Osteoblast (primary cell): ENCODE measurements at regions not wholly inside any gene's neighbourhood (a gene's known extent, or its start where the extent isn't known, plus 50 kb on each side); places are given as distances from the start of the nearest gene placed in this dataset.

Experiments
- DNase-seq: peaks from one replicate; pipeline ENCODE4 v3.0.0; 2011; ENCODE audit warnings: low spot score, mixed read lengths; ENCODE audit not compliant: insufficient read length; ENCODE audit errors: missing footprints
- H2AFZ ChIP-seq: 2 replicates; pipeline ENCODE4 v1.6.0; 2011; ENCODE audit warnings: mild to moderate bottlenecking, low read length
- H3K27ac ChIP-seq: 2 replicates; pipeline ENCODE4 v1.5.1; 2011; ENCODE audit warnings: mild to moderate bottlenecking, low read depth, low read length, moderate library complexity
- H3K27me3 ChIP-seq: 2 replicates; pipeline ENCODE4 v1.6.0; 2012; ENCODE audit warnings: mild to moderate bottlenecking, control low read depth, inconsistent platforms, low read length, moderate library complexity; ENCODE audit not compliant: insufficient read depth
- H3K36me3 ChIP-seq: 2 replicates; pipeline ENCODE4 v1.5.1; 2011; ENCODE audit warnings: mild to moderate bottlenecking, low read length, control low read depth, moderate library complexity; ENCODE audit not compliant: insufficient read depth
- H3K4me1 ChIP-seq: 2 replicates; pipeline ENCODE4 v1.5.1; 2011; ENCODE audit warnings: mild to moderate bottlenecking, low read length, control low read depth, moderate library complexity; ENCODE audit not compliant: insufficient read depth
- H3K4me2 ChIP-seq: 2 replicates; pipeline ENCODE4 v1.6.0; 2011; ENCODE audit warnings: mild to moderate bottlenecking, low read length; ENCODE audit not compliant: insufficient read depth
- H3K4me3 ChIP-seq: fragments of 200-600 bp; sonication (generic); 3 replicates; pipeline ENCODE4 v1.5.1; 2012; ENCODE audit warnings: mild to moderate bottlenecking, low read length, inconsistent platforms; ENCODE audit not compliant: insufficient read depth
- H3K79me2 ChIP-seq: 2 replicates; pipeline ENCODE4 v1.6.0; 2012; ENCODE audit warnings: mild to moderate bottlenecking, low read length, control low read depth, inconsistent platforms; ENCODE audit not compliant: insufficient read depth
- H3K9me3 ChIP-seq: 2 replicates; pipeline ENCODE4 v1.5.1; 2011; ENCODE audit warnings: low read depth, low read length, control low read depth
- H4K20me1 ChIP-seq: 2 replicates; pipeline ENCODE4 v1.6.0; 2012; ENCODE audit warnings: mild to moderate bottlenecking, low read length, control low read depth; ENCODE audit not compliant: insufficient read depth
- TF ChIP-seq, protein P1 (sequence below): IDR thresholded peaks from 2 replicates; pipeline ENCODE4 v1.5.1; 2011; ENCODE audit warnings: mild to moderate bottlenecking, low read depth, low read length, moderate library complexity; ENCODE audit errors: extremely low read depth

DNA sequence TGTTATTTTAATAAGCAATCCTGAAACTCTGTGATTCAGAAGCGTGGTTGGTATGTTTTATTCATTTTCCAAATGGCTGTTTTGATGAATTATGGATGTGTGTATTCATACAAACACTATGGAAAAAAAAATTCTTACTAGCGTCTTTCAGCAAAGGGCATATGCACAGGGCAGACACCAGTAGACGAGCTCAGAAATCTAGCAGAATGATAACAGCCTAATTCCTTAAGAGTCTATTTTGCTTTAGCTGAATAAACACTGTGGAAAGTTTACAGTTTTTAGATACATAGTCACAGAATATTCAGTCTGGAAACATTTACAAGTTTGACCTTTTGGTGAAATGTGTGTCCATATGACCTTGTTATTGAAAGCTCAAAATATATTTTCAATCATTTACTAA is 418.8 kb upstream of the LUZP2 start:
- no peaks in the 10 kb centered on the region for H4K20me1 ChIP-seq
- no peaks in the 10 kb centered on the region for H3K36me3 ChIP-seq
- H3K4me1 ChIP-seq = no peaks in the 10 kb centered on the region
- TF ChIP-seq, protein P1, sequence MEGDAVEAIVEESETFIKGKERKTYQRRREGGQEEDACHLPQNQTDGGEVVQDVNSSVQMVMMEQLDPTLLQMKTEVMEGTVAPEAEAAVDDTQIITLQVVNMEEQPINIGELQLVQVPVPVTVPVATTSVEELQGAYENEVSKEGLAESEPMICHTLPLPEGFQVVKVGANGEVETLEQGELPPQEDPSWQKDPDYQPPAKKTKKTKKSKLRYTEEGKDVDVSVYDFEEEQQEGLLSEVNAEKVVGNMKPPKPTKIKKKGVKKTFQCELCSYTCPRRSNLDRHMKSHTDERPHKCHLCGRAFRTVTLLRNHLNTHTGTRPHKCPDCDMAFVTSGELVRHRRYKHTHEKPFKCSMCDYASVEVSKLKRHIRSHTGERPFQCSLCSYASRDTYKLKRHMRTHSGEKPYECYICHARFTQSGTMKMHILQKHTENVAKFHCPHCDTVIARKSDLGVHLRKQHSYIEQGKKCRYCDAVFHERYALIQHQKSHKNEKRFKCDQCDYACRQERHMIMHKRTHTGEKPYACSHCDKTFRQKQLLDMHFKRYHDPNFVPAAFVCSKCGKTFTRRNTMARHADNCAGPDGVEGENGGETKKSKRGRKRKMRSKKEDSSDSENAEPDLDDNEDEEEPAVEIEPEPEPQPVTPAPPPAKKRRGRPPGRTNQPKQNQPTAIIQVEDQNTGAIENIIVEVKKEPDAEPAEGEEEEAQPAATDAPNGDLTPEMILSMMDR = no peak
- H3K27me3 ChIP-seq = no peaks in the 10 kb centered on the region
- H3K27ac ChIP-seq = no peak overlapping the region
- no peak for DNase-seq
- no peak overlapping the region for H3K4me2 ChIP-seq
- H3K4me3 ChIP-seq = no peak overlapping the region
- H3K79me2 ChIP-seq = no peaks in the 10 kb centered on the region
- H2AFZ ChIP-seq = no peak overlapping the region
- H3K9me3 ChIP-seq = no peaks in the 10 kb centered on the region

DNA sequence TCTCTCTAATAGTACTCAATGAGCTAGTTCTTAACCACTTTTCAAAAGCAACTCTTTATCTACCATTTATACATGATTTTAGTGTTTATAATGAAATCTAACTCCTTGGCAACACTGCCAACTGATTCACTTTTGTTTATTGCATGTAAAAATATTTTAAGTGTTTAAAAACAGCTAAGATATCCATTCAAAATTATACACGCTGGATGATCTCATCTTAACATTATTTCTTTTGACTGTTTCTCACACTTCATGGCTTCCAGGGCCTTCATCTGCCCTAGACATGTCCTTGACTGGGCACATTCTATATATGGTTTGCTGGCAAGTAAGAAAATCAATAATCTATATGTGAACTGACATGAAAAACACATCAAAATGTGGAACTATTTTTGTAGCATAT is 414.6 kb upstream of the LUZP2 start:
- Histone ChIP-seq H3K79me2 (no peaks in the 10 kb centered on the region), H3K4me3 (no peak overlapping the region), H3K4me2 (no peak overlapping the region), H3K27ac (no peak overlapping the region), H2AFZ (no peak overlapping the region), H4K20me1 (no peaks in the 10 kb centered on the region), H3K9me3 (no peaks in the 10 kb centered on the region), H3K27me3 (no peaks in the 10 kb centered on the region), H3K4me1 (no peaks in the 10 kb centered on the region), H3K36me3 (no peaks in the 10 kb centered on the region)
- DNase-seq = no peak
- TF ChIP-seq, protein P1 = no peak

DNA sequence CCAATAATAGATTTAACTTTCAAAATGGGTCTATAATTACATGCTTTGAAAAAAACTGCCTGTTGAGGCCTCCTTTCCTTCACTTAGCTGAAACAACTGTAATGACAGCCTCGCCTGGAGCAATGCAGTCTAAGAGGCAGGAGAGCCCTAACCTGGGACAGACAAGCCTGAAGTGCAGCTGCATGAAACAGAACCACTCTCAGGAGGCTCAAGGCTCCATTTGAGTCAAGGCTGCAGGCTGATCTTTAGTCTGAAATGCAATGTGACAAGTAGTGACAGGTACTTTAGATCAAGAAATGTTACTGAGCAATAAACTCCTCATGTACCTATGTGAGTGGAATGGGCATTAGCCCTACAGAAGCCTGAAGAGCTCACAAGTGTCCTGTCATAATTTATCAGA is 414.0 kb upstream of the LUZP2 start:
- Histone ChIP-seq H3K36me3 (no peaks in the 10 kb centered on the region), H3K4me1 (no peaks in the 10 kb centered on the region), H4K20me1 (no peaks in the 10 kb centered on the region), H2AFZ (no peak overlapping the region), H3K79me2 (no peaks in the 10 kb centered on the region), H3K9me3 (no peaks in the 10 kb centered on the region), H3K27ac (no peak overlapping the region), H3K27me3 (no peaks in the 10 kb centered on the region), H3K4me2 (no peak overlapping the region), H3K4me3 (no peak overlapping the region)
- TF ChIP-seq, protein P1 = no peak
- no peak for DNase-seq

DNA sequence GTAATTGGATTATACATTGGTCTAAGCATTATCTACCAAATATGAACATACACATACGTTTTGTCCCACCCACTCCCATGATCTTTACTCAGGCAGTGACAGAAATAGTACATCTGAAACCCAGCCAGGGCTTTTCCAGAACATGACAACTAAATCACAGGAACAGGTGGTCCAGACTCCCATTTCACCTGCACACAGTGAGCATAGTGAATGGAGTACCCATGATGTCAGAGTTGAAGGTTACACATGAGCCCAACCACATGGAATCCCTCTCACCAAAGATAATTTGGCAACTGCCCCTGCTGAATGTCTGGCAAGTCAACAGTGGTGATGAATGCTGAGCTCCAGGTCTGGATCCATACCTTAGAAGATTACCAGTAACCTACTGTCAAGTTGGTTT is 411.9 kb upstream of the LUZP2 start:
- no peak overlapping the region for H2AFZ ChIP-seq
- TF ChIP-seq, protein P1 = no peak
- H3K4me2 ChIP-seq = no peak overlapping the region

More for the DNA sequence above, 411.9 kb upstream of the LUZP2 start:
- Histone ChIP-seq H3K27ac (no peak overlapping the region), H3K4me1 (no peaks in the 10 kb centered on the region), H4K20me1 (no peaks in the 10 kb centered on the region), H3K36me3 (no peaks in the 10 kb centered on the region), H3K9me3 (no peaks in the 10 kb centered on the region), H3K4me3 (no peak overlapping the region), H3K27me3 (no peaks in the 10 kb centered on the region), H3K79me2 (no peaks in the 10 kb centered on the region)
- no peak for DNase-seq
